ENCODE measurements at regions not wholly inside any gene's neighbourhood (a gene's known extent, or its start where the extent isn't known, plus 50 kb on each side); places are given as distances from the start of the nearest gene placed in this dataset.
"Not testable (repeated sequence)": the region's sequence is repeated elsewhere in the genome, so short reads cannot be mapped to it uniquely, and the experiment has no call there.

DNA sequence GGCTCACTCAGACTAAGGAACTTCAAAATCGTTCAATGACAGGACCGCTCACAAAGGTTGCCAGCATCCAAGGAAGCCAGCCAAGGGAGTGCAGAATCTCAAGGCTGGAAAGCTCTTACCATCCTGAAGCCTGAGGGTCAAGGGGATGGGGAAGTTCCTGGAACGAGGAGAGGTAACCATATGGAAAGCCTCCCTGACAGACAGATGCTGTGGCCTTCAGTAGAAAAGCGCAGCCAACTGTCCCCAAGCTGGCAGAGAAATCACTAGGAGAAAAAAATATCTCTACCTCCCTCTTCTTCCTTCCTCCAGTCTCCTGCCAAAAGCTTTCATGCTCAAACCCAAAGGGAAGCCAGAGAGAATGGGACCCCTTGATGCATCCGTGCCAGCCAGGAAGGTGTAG is 90.5 kb upstream of the RANBP3L start:
- no peak overlapping the region for H3K4me3 ChIP-seq (ENCODE audit: low read depth, low read length)
- DNase-seq (ENCODE audit: low read depth), result no peak
- no peaks in the 10 kb centered on the region for H3K36me3 ChIP-seq (ENCODE audit: control insufficient read depth, insufficient read depth, low read length)
- H3K27me3 ChIP-seq (ENCODE audit: control insufficient read depth, insufficient read depth, low read length), result no peaks in the 10 kb centered on the region
- CTCF ChIA-PET, result interaction anchor here (0.6 to 2.1 kb wide), 5 partner anchors 9 to 317 kb away, joined by 3 to 8 read pairs (median 4); partner anchors contain the start of gene NADK2
- TF ChIP-seq, protein P1, sequence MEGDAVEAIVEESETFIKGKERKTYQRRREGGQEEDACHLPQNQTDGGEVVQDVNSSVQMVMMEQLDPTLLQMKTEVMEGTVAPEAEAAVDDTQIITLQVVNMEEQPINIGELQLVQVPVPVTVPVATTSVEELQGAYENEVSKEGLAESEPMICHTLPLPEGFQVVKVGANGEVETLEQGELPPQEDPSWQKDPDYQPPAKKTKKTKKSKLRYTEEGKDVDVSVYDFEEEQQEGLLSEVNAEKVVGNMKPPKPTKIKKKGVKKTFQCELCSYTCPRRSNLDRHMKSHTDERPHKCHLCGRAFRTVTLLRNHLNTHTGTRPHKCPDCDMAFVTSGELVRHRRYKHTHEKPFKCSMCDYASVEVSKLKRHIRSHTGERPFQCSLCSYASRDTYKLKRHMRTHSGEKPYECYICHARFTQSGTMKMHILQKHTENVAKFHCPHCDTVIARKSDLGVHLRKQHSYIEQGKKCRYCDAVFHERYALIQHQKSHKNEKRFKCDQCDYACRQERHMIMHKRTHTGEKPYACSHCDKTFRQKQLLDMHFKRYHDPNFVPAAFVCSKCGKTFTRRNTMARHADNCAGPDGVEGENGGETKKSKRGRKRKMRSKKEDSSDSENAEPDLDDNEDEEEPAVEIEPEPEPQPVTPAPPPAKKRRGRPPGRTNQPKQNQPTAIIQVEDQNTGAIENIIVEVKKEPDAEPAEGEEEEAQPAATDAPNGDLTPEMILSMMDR (IDR thresholded peaks at IDR 0.05; ENCODE audit: insufficient read depth, low read depth, low read length), result no peak
- POLR2A ChIA-PET, result no interaction called here

DNA sequence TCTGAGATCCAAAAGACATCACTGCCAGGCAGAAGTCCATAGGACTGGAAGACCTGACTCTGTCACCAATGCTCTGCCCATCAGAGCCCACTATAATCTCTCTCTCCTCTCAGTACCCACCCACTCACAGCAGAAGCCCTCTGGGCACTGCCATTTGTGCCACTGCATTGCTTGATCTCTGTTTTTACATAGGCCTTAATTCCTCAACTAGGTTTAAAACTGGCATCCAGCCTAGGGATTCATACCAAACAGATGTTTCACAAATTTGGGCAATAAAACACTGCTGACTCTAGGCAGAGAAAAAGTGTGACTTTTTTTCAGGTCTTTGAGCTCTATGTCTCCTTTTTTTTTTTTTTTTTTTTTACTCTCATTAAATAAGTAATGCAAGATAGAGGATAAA is 91.1 kb upstream of the RANBP3L start:
- TF ChIP-seq, protein P1 (IDR thresholded peaks at IDR 0.05; ENCODE audit: insufficient read depth, low read depth, low read length), result no peak
- ChIA-PET POLR2A (interaction anchor here (1.0 kb wide), 1 partner anchor 11 kb away, joined by 5 read pairs; no protein-coding TSS in a partner anchor), CTCF (interaction anchor here (1.5 kb wide), 2 partner anchors 128 to 303 kb away, joined by 3 to 5 read pairs; no protein-coding TSS in a partner anchor)
- Histone ChIP-seq H3K36me3 (ENCODE audit: control insufficient read depth, insufficient read depth, low read length) (no peaks in the 10 kb centered on the region), H3K4me3 (ENCODE audit: low read depth, low read length) (no peak overlapping the region), H3K27me3 (ENCODE audit: control insufficient read depth, insufficient read depth, low read length) (no peaks in the 10 kb centered on the region)
- peak; percentile 51 for DNase-seq (ENCODE audit: low read depth)

DNA sequence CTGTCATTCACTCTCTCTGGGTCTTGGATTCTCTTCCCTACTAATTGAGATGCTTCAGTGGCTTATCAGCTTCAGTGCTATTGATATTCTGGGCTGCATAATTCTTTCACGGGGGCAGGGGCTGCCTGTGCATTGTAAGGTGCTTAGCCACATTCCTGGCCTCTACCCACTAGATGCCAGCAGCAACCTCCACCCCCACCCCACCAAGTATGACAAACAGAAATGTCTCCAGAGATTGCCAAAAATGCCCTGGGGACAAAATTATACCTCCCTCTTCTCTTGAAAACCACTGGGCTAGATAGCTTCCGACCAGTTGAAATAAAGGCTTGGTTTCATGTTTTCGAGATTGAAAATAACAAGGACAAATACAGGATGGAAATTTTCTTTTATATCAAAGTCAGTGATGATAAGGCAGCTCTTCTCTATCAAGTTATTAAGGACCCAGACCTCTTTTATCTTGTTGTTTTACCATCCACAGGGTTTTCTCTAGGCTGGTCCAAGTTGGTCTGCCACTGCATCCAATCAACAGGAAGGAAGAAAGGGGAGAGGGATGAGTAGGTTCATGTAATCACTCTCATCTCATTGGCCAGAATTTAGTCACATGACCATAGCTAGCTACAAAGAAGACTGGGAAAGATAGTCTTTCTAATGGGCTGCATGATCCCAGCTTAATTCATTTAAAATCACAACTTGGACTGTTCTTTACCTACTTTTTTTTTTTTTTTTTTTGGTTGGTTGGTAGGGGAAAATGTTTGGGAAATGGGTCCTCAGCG is 92.1 kb upstream of the RANBP3L start:
- no peaks in the 10 kb centered on the region for H3K36me3 ChIP-seq (ENCODE audit: control insufficient read depth, insufficient read depth, low read length)
- DNase-seq (ENCODE audit: low read depth), result no peak
- TF ChIP-seq, protein P1 (IDR thresholded peaks at IDR 0.05; ENCODE audit: insufficient read depth, low read depth, low read length), result no peak
- no peak overlapping the region for H3K4me3 ChIP-seq (ENCODE audit: low read depth, low read length)
- ChIA-PET CTCF (interaction anchor here (1.2 to 1.5 kb wide), 2 partner anchors 12 to 129 kb away, joined by 3 to 4 read pairs; no protein-coding TSS in a partner anchor), POLR2A (no interaction called here)
- no peaks in the 10 kb centered on the region for H3K27me3 ChIP-seq (ENCODE audit: control insufficient read depth, insufficient read depth, low read length)

DNA sequence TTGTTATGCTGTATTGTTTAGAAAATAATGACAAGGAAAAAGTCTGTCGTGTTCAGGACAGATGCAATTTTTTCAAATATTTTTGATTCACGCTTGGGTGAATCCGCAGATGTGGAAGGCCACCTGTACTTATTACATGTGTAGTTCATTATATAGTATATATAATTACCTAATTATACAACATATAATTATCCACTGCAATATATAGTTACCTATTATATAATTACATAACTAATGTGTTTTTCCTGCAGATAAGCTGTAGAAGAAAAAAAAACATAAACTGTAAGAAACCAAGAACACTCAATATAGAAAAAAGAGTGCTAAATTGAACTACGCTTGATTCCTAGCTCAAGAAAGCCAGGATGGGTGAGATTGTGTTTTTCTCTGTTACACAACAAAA is 93.6 kb upstream of the RANBP3L start:
- POLR2A ChIA-PET, result no interaction called here
- DNase-seq (ENCODE audit: low read depth), result no peak
- no peaks in the 10 kb centered on the region for H3K36me3 ChIP-seq (ENCODE audit: control insufficient read depth, insufficient read depth, low read length)
- H3K4me3 ChIP-seq (ENCODE audit: low read depth, low read length), result no peak overlapping the region
- H3K27me3 ChIP-seq (ENCODE audit: control insufficient read depth, insufficient read depth, low read length), result peaks cover 2% of the 10 kb centered on the region; the same call in 1 of the 2 replicates
- TF ChIP-seq, protein P1 (IDR thresholded peaks at IDR 0.05; ENCODE audit: insufficient read depth, low read depth, low read length), result no peak
- CTCF ChIA-PET, result interaction anchor here (0.5 to 0.6 kb wide), 2 partner anchors 176 to 1466 kb away, joined by 3 read pairs; no protein-coding TSS in a partner anchor

DNA sequence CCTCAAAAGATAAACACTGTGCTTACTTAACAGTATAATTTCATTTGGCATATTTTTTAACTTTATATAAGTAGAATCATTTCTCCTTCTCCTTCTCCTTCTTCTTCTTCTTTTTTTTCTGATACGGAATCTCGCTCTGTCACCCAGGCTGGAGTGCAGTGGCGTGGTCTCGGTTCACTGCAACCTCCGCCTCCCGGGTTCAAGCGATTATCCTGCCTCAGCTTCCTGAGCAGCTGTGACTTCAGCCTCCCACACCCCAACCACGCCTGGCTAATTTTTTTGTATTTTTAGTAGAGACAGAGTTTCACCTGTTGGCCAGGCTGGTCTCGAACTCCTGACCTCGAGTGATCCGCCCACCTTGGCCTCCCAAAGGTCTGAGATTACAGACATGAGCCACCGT is 94.2 kb upstream of the RANBP3L start:
- CTCF ChIA-PET, result interaction anchor here (0.6 kb wide), 1 partner anchor 175 kb away, joined by 3 read pairs; no protein-coding TSS in a partner anchor
- POLR2A ChIA-PET, result not testable (repeated sequence)

More for the DNA sequence above, 94.2 kb upstream of the RANBP3L start:
- H3K36me3 ChIP-seq (ENCODE audit: control insufficient read depth, insufficient read depth, low read length); DNase-seq (ENCODE audit: low read depth); H3K4me3 ChIP-seq (ENCODE audit: low read depth, low read length); H3K27me3 ChIP-seq (ENCODE audit: control insufficient read depth, insufficient read depth, low read length): not testable (repeated sequence)

Data from BJ (cell line).